HEK293T (cell line): ENCODE measurements at regions not wholly inside any gene's neighbourhood (a gene's known extent, or its start where the extent isn't known, plus 50 kb on each side); places are given as distances from the start of the nearest gene placed in this dataset.

Experiments
- BHLHE40 ChIP-seq: fragments of 450-650 bp; IDR thresholded peaks from 2 replicates; pipeline ENCODE4 v1.6.1; 2016; ENCODE audit warnings: mild to moderate bottlenecking, moderate library complexity, borderline replicate concordance
- FOXA1 ChIP-seq: fragments of 450-650 bp; IDR thresholded peaks from 2 replicates; pipeline ENCODE4 v1.6.1; 2016; ENCODE audit warnings: mild to moderate bottlenecking
- FOXK2 ChIP-seq: fragments of 450-650 bp; IDR thresholded peaks from 2 replicates; pipeline ENCODE4 v1.6.1; 2016; ENCODE audit warnings: mild to moderate bottlenecking
- FOXM1 ChIP-seq: fragments of 450-650 bp; IDR thresholded peaks from 2 replicates; pipeline ENCODE4 v1.6.1; 2017; ENCODE audit warnings: mild to moderate bottlenecking, borderline replicate concordance
- LEF1 ChIP-seq: fragments of 450-650 bp; IDR thresholded peaks from 2 replicates; pipeline ENCODE4 v1.6.1; 2017; ENCODE audit warnings: mild to moderate bottlenecking, borderline replicate concordance
- NFRKB ChIP-seq: fragments of 450-650 bp; IDR thresholded peaks from 2 replicates; pipeline ENCODE4 v1.6.1; 2016; ENCODE audit warnings: mild to moderate bottlenecking, moderate library complexity
- SP1 ChIP-seq: fragments of 450-650 bp; IDR thresholded peaks from 2 replicates; pipeline ENCODE4 v1.6.1; 2017
- TARDBP ChIP-seq: fragments of 450-650 bp; IDR thresholded peaks from 2 replicates; pipeline ENCODE4 v1.6.1; 2016

DNA sequence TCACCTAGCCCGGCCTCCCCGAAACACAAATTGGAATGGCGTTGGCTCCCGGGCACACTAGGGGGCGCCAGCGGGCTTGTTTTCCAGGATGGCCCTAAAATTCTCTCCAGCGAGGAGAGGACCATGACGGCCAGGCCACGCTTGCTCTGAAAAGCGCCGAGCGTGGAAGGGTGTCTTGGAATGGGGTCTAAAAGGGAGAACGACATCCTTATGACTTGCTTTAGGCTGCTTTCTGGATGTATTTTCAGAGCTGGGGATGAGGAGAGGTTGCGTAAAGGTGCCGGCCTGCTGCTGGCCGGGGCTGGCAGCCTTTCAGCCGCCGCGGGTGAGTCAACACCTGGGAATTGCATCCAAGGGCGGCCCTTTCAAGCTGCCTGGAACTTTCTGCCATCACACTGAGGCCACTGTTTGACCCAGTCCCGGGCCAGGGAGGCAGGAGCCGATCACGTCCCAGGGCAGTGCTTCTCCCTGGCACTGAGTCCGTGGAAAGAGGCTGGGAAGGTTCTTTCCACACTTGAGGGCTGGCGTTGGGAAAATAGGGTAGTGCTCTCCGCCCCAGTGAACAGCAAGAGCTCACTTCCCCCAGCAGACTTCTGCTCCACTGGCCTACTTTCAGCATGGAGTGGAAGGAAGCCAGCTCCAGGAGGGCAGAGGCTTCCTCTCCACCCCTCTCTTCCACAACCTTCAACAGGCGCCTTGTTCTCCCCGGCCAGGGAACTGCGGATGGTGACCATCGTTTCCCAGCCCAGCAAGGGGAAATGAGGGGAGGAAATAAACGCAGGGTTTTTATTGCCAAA lies 216.2 kb downstream of the TTC8 start:
- no peak for TF ChIP-seq SP1
- no peak for TF ChIP-seq NFRKB
- TF ChIP-seq FOXM1 = no peak
- TF ChIP-seq FOXA1 = no peak
- TF ChIP-seq FOXK2 = no peak
- no peak for TF ChIP-seq TARDBP
- no peak for TF ChIP-seq BHLHE40
- TF ChIP-seq LEF1 = no peak
